Central memory CD4-positive, alpha-beta T cell (primary cell): ENCODE measurements at regions not wholly inside any gene's neighbourhood (a gene's known extent, or its start where the extent isn't known, plus 50 kb on each side); places are given as distances from the start of the nearest gene placed in this dataset.
A peak's percentile ranks its signal among the peaks of the same experiment; 100 is the strongest.
"Not testable (repeated sequence)": the region's sequence is repeated elsewhere in the genome, so short reads cannot be mapped to it uniquely, and the experiment has no call there.

Source experiments
- DNase-seq: peaks from one replicate; pipeline ENCODE4 v3.0.0; 2022

GRCh38 chr6:133802861-133803260 is 86.1 kb upstream of the TCF21 start:
- no peak for DNase-seq

- no peak for DNase-seq
Measured at GRCh38 chr6:133804265-133804664, 84.6 kb upstream of the TCF21 start.

GRCh38 chr6:133805876-133806275 is 83.0 kb upstream of the TCF21 start:
- no peak for DNase-seq

GRCh38 chr6:133806382-133807140 is 82.4 kb upstream of the TCF21 start:
- DNase-seq = no peak

- no peak for DNase-seq
Measured at GRCh38 chr6:133807501-133807900, 81.4 kb upstream of the TCF21 start.

- DNase-seq = no peak
Measured at GRCh38 chr6:133809406-133809805, 79.5 kb upstream of the TCF21 start.

- no peak for DNase-seq
Measured at GRCh38 chr6:133811557-133811956, 77.4 kb upstream of the TCF21 start.

- not testable (repeated sequence) for DNase-seq
Measured at GRCh38 chr6:133812446-133812845, 76.5 kb upstream of the TCF21 start.

- DNase-seq = no peak
Measured at GRCh38 chr6:133814238-133814637, 74.7 kb upstream of the TCF21 start.

- DNase-seq = no peak
Measured at GRCh38 chr6:133814797-133815196, 74.1 kb upstream of the TCF21 start.

GRCh38 chr6:133815313-133815712 is 73.6 kb upstream of the TCF21 start:
- DNase-seq = no peak

- no peak for DNase-seq
Measured at GRCh38 chr6:133816171-133816570, 72.7 kb upstream of the TCF21 start.

GRCh38 chr6:133817460-133818047 is 71.4 kb upstream of the TCF21 start:
- DNase-seq = peak; percentile 2

- DNase-seq = no peak
Measured at GRCh38 chr6:133818320-133818719, 70.6 kb upstream of the TCF21 start.

- DNase-seq = no peak
Measured at GRCh38 chr6:133820208-133820607, 68.7 kb upstream of the TCF21 start.

GRCh38 chr6:133827766-133828165 is 61.1 kb upstream of the TCF21 start:
- DNase-seq = no peak

GRCh38 chr6:133833949-133834359 is 55.0 kb upstream of the TCF21 start:
- DNase-seq = no peak

- no peak for DNase-seq
Measured at GRCh38 chr6:133834472-133835170, 54.3 kb upstream of the TCF21 start.

- no peak for DNase-seq
Measured at GRCh38 chr6:133835901-133836300, 53.0 kb upstream of the TCF21 start.

- peak; percentile 34 for DNase-seq
Measured at GRCh38 chr6:133837801-133838349, 51.0 kb upstream of the TCF21 start.
